SK-MEL-5 (cell line): ENCODE measurements at regions not wholly inside any gene's neighbourhood (a gene's known extent, or its start where the extent isn't known, plus 50 kb on each side); places are given as distances from the start of the nearest gene placed in this dataset.
"Not testable (repeated sequence)": the region's sequence is repeated elsewhere in the genome, so short reads cannot be mapped to it uniquely, and the experiment has no call there.

Experiments
- DNase-seq: peaks from one replicate; pipeline ENCODE4 v3.0.0-alpha.2; 2016; ENCODE audit warnings: low read depth, low spot score
- in situ Hi-C: cut with HindIII; loops from 2 replicates; pipeline ENCODE4 v1.10.0; 2016; ENCODE audit warnings: low sequenced_read_pairs, high pct_unique_total_duplicates, low pct_unique_long_range_greater_than_20kb

DNA sequence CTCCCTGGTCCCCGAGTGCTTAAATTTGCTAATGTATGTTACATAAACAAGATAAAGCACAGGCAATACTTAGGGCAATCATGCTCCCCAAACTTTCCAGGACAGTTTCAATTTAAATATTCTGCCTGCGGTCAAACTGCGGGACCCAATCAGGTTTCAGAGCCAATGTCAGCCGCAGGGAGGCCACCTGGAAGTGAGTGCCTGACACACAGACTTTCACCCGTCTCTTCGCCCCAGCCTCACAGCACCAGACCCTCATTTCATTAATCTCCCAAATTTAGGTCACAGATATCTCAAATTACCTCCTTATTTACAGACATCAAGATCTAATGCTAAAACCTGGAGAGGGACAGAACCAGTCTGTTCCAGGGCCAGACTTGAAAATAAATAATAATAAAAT, 107.2 kb upstream of the ALDH1A3 start:
- in situ Hi-C loops = no loop called here
- DNase-seq = no peak

DNA sequence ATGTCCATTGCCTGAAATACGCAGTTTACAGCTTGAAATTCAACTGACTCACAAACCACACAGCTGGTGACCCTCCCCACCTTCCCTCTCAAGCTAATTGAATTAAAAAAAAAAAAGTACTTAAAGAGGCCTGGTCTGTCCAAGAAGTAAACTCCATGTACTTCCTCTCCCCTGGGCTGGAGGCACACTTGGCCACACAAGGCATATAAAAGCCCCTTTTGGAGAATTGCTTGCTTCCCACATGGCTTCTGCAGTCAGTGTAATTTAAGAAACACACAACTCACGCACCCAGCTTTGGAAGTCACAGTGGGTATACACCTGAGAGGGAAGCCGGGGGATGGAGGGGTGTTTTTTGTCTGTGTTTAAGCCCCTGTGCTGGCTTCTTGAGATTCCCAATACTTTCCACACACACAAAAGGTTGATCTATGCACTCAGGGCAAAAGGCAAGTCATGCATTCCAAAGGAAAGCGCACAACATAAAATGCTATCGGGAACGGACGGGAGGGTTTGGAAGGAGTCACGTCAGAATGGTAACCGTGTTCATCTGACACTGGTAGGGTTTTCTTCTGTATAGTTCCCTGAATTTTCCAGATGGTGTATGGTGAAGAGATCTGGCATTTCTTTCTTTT, 106.6 kb upstream of the ALDH1A3 start:
- in situ Hi-C loops = no loop called here
- no peak for DNase-seq

DNA sequence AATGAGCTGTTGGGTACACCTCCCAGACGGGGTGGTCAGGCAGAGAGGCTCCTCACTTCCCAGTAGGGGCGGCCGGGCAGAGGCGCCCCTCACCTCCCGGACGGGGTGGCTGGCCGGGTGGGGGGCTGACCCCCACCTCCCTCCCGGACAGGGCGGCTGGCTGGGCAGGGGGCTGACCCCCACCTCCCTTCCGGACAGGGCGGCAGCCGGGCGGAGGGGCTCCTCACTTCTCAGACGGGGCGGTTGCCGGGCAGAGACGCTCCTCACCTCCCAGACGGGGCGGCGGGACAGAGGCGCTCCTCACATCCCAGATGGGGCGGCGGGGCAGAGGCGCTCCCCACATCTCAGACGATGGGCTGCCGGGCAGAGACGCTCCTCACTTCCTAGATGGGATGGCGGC, 105.6 kb upstream of the ALDH1A3 start:
- in situ Hi-C loops, DNase-seq: not testable (repeated sequence)

DNA sequence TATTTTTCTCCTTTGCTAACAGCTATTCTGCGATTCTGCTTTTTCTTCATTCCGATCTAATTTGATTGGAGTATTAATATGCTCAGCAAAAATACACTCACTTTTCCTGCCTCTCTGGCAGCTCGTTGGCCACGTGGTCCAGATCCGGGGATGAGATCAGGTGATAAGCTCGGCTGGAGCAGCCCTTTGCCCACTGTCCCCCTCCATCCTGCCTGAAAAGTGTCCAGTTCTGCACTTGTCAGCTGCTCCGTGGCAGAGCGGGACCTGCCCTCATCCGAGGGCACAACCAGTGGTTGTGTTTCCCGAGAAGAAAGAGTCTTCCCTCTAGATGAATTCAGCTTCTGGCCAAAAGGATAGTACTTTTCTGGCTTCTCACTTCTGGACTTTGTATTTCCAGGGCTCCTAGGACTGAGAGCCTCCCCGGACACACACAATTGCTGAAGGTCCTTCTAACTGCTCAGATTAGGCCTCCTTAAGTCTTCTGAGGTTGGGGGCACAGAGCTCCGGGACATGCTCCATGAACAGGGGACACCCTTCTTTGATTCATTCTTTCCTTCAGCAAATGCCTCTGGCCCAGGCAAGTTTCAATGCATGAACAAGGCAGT, 103.9 kb upstream of the ALDH1A3 start:
- DNase-seq = no peak
- in situ Hi-C loops = no loop called here

DNA sequence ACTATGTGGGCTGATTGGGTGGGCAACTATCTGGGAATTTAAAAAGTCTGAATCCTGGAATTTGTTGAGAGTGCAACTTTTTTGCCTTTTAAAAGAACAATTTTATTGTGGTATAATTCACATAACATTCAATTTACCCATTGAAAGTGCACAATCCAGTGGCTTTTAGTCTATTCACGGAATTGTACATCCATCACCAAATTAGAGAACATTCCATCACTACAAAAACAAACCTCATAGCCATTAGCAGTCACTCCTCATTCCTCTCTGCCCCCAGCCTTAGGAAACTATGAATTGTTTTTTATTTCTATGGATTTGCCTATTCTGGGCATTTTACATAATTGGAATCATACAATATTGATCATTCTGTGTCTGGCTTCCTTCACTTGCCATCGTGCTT, 101.8 kb upstream of the ALDH1A3 start:
- in situ Hi-C loops = no loop called here
- DNase-seq = no peak

DNA sequence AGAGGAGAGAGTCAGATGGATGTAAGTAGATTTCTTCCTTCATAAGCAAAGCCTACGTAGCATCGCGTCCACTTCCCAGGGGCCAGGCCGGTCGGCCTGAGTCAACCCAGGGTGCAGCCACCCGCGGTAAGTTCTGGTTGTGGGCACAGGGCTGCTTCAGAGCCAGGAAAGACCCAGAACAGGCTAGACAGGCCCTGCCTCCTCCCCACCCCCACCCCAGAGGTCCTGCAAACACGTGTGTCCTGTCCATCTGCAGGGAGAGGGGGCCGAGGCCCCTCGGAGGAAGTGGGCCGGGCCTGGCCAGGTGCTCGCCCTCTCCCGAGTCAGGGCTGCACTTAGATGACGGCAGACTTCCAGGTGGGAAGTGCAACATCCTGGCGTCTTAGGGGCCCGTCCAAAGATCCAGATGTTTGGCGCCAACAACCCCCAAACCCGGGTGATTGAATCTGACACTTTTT, 100.8 kb upstream of the ALDH1A3 start:
- no peak for DNase-seq
- in situ Hi-C loops = no loop called here

DNA sequence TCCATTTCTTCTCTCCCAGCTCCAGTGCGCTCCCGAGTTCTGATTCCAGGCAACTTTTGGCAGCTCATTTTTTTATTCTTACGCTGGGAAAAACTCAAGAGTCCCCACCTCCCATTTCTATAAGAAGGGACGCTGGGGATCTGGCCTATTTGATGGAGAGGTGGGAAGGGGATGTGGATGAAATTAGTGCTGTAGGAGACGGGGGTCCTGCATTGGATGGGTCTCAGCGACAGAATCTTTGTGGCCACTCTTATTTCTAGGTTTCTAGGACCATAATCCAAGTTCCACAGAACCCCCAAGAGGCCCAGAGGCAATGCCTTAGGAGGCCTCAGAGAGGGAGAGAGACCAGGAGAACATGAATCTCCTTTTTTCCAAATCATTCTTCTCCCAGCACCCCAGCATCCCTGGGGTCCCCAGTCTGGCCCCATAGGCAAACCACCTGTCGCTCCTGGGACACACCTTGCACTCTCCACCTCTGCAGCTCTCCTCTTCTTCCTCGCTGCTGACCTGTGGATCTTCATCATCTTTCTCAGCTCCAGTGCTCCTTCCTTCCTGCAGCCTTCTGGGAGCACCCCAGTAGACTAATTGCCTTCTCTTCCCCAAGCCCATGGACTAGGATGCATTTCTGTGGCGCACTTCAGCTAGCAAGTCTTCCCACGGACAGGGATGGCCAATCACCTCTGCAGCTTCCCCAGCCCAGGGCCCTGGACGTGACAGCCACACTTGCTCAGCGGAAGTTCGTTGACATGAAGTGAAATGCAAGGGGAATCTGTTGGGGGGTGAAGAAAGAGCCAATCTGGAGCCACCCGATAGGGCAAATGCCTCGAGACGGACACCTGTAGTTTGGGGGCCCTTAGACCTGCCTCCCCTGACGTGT, 100.1 kb upstream of the ALDH1A3 start:
- in situ Hi-C loops = no loop called here
- DNase-seq = no peak

DNA sequence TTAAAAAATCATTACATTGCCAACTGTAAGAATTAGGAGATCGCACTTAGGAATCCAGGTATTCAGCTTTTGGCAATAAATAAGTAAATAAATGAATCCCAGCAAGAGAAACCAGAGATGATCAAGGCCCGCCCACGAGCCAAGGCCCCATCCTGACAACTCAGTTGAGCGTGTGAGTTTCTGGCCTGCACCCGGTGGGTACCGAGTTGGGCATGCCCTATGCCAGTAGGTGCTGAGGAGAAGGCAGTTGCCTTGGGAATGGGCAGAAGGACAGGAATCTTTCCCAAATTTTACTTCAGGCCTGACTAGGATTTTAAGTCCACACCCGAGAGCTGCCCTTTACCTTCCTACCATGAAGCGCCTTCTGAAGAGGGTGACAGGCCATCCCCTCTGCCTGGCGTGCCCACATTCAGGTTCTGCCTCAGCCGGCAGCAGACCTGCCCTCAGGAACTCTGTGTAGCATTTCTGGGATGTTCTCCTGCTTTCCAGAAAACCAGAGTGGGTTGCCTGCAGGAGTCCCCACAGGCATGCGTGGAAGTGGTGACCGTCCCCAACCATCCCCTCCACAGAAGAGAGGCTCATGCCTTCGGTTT, 99.3 kb upstream of the ALDH1A3 start:
- in situ Hi-C loops = no loop called here
- no peak for DNase-seq

DNA sequence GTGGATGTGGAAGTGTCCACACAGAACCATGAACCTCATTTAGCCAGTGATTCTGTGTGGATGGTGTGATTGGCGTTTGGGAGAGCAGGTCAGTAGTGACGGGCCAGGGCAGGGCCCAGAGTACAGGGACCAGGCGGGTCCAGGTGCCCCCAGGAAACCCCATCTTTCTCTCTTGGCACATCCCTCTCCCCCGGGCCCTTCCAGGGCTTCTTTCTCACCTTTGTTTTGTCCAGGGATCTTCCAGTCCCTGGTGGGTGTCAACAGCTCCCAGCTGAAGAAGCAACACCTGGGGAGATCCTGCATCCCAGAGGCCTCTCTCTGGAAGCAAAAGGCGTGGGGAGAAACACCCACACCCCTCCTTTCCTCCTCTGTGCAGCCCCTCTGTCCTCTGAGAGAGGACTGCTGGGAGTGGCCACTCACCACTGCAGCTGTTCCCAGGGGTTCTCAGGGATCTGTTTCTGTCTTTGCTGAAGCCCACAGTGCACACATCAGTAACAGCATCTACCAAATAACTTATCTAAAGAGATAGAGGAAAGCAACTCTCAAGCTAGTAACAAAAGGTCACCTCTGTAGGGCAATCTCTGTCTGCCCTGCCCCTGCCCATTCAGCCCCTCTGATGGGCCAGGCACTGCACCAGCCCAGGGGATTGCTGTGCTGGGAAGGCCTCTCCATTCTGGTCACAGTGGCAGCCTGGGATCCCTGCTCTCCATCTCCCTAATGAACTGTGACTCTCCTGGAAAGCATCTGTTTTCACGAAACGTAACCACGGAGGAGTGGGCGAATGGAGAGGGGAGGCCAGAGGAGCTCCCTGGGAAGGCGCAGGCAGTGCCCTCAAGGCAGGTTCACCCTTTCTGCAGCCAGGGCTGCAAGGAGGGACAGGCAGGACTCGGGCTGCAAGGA, 98.3 kb upstream of the ALDH1A3 start:
- in situ Hi-C loops = no loop called here
- DNase-seq = no peak

DNA sequence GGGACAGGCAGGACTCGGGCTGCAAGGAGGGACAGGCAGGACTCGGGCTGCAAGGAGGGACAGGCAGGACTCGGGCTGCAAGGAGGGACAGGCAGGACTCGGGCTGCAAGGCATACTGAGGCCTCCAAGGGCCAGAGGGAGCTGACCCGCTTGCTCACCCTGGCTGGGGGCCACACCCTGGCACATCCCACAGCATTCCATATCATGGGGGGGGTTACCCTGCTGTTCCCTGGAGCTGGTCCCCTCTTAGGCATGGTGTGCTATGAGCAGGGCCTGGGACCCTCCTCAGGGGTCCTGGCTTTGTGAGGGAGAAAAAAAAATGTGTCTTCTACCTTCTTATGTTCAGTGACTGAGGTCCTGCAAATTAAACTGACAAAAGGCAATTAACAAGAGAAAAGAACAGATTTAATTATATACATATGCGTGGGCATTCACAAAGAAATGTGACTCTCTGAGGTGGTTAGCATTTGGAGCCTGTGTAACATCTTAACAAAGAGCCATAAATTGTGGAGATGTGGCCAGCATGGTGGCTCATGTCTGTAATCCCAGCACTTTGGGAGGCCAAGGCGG, 97.6 kb upstream of the ALDH1A3 start:
- no peak for DNase-seq
- in situ Hi-C loops = no loop called here

DNA sequence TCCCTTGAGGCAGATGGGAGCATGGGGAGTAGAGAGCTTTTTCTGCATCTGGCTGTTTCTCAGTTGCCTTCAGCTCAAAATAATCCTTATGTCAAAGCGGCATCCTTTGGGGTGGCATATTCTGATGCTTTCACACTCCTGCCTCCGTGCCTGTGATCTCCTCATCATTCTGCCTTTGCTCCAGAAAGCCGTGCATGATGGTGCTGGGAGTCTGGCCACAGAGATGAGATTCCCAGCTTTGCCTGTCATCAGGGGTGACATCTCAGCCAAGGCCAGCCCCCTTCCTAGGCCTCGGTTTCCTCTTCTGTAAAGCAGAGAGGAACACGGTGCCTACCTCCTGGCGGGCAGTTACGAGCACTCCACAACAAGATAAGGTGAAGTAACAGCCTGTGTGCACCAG, 96.3 kb upstream of the ALDH1A3 start:
- in situ Hi-C loops = no loop called here
- no peak for DNase-seq

DNA sequence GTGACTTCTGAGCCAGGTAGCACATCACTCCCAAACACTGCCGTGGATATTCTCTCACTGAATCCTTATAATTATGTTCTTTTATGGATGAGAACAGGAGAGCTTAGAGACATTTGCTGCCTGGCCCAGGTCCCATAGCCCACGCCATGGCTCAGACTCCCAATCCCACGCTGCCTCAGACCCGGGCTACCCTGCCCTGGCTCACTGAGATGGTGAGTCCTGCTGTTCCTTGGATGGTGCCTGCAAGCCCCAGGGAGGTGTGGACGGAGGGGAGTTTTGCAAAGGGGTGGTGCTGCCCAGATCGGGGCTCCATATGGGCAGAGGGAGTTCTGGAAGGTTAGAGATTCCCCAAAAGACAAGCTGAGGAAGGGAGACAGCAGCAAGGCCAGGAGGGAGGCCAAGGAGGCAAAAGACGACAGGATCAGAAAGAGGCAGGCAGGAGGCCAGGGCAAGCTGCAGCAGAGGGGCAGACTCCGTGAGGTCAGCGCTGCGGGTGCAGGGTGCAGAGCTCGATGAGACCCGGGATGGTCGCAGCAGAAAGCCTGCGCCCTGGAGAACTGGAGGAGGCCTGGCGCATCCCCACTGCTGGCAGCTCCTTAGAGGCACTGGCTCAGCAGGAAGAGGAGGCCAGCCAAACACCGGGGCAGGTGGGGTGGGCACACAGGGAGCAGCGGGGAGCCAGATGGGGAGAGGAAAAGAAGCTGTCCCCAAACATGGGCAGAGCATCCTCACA, 95.7 kb upstream of the ALDH1A3 start:
- no peak for DNase-seq
- in situ Hi-C loops = no loop called here

DNA sequence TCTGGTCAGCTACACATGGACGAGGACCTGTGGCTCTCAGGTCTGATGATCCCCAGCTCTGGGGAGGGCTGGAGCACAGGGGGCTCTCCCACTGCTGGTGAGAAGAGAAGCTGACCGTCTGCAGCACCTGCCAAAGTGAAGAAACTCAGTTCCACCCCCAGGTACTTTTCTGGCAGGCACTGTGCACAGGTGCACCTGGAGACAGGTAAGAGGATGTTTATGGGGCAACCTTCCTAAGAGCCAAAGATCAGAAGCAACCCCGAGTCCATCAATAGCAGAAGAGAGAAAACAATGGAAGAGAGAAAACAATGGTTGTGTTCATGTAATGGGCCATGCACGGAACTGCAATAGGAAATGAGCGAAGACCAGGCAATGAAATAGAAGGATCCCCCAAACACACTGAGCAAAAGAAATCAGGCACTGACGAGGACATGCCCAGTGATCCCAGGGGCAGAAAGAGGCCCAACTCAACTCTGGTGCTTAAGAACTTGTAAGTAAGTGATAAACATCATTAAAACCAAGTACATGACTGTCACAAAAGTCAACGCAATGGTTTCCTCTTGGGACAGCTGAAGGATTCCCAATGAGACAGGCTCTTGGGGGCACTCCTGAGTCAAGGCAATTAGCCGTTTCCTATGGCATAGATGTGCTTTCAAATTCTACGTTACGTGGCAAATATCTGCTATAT, 95.0 kb upstream of the ALDH1A3 start:
- in situ Hi-C loops = no loop called here
- DNase-seq = no peak

DNA sequence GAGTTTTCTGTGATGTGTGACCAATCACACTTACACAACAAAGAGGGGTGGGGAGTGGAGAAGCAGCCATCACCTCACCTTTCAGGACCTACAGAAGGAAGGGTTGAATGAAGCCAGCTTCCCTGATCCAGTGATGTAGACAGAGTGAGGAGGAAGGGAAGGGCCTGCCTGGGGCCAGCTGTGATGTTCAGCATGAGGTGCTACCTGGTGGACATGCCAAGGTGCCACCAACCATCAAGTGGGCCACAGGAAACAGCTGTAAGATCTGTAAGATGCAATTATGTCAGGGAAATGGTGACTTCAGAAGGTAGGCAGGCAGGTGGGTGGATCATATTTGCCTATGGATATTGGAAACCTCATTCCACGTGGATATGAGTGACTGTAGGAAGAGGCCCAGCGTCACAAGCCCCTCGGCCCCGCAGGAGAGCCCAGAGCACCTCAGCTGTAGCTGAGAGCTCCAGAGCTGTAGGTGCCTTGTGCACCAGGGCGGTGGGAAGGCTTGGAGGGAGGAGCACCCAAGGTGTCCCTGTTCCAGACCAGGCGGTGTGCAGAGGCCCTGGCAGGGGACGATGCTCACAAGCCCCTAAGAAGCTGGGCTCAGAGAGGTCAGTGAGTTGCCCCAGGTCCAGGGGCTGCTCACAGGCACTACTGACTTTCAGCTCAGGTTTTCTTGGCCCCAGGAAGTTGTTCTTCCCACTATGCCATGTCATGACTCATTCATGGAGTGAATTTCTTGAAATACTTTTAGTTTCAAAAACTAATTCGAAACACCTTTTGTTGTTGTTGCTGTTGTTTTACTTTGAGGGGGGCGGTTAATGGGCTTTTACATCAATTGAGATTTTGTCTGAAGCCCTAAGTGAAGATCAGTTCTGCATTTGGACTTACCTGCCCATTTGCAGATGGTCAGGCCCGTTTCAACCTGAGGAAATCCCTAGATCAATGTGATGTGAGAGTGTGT, 94.2 kb upstream of the ALDH1A3 start:
- in situ Hi-C loops = no loop called here
- no peak for DNase-seq

DNA sequence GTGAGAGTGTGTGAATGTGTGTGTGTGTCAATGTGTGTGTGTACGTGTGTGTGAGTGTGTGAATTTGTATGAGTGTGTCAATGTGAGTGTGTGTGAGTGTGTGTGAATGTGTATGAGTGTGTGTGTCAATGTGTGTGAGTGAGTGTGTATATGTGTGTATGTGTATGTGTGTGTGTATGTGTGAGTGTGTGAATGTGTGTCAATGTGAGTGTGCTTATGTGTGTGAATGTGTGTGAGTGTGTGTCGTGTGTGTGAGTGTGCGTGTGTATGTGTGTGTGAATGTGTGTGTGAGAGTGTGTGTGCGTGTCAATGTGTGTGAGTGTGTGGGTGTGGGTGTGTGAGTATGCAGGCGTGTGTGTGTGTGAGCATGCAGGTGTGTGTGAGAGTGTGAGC, 93.5 kb upstream of the ALDH1A3 start:
- DNase-seq = no peak

More for the DNA sequence above, 93.5 kb upstream of the ALDH1A3 start:
- in situ Hi-C loops = no loop called here
